Smooth muscle cell (in vitro differentiated cells): ENCODE measurements at regions not wholly inside any gene's neighbourhood (a gene's known extent, or its start where the extent isn't known, plus 50 kb on each side); places are given as distances from the start of the nearest gene placed in this dataset.

Experiments
- DNase-seq: peaks from one replicate; lab custom pipeline; 2025; ENCODE audit not compliant: unreplicated experiment; lab: John Stamatoyannopoulos, UW
- H2AFZ ChIP-seq: fragments of 200-600 bp; sonication (generic); 2 replicates; pipeline ENCODE4 v1.6.0; 2016; ENCODE audit warnings: antibody characterized with exemption, low read depth, mild to moderate bottlenecking
- H3F3A ChIP-seq: fragments of 200-600 bp; sonication (generic); 2 replicates; pipeline ENCODE4 v1.6.0; 2017; ENCODE audit warnings: antibody characterized with exemption, low read depth
- H3K27ac ChIP-seq: fragments of 200-600 bp; sonication (generic); 2 replicates; pipeline ENCODE4 v1.5.1; 2016; ENCODE audit warnings: low read depth, mild to moderate bottlenecking
- H3K27me3 ChIP-seq: fragments of 200-600 bp; sonication (generic); 2 replicates; pipeline ENCODE4 v1.6.1; 2016; ENCODE audit warnings: low read depth, mild to moderate bottlenecking
- H3K36me3 ChIP-seq: fragments of 200-600 bp; sonication (generic); 2 replicates; pipeline ENCODE4 v1.5.1; 2016; ENCODE audit warnings: low read depth
- H3K4me1 ChIP-seq: fragments of 200-600 bp; sonication (generic); 2 replicates; pipeline ENCODE4 v1.5.1; 2016; ENCODE audit warnings: low read depth
- H3K4me2 ChIP-seq: fragments of 200-600 bp; sonication (generic); 2 replicates; pipeline ENCODE4 v1.6.0; 2016; ENCODE audit warnings: mild to moderate bottlenecking
- H3K4me3 ChIP-seq: fragments of 200-600 bp; sonication (generic); 2 replicates; pipeline ENCODE4 v1.5.1; 2016; ENCODE audit warnings: mild to moderate bottlenecking
- H3K79me2 ChIP-seq: fragments of 200-600 bp; sonication (generic); 2 replicates; pipeline ENCODE4 v1.6.0; 2016; ENCODE audit warnings: low read depth, mild to moderate bottlenecking
- H3K9ac ChIP-seq: fragments of 200-600 bp; sonication (generic); 2 replicates; pipeline ENCODE4 v1.6.0; 2016; ENCODE audit warnings: low read depth
- H3K9me3 ChIP-seq: fragments of 200-600 bp; sonication (generic); replicated peaks from 2 replicates; pipeline ENCODE4 v1.5.1; 2016; ENCODE audit warnings: low read depth
- H4K20me1 ChIP-seq: fragments of 200-600 bp; sonication (generic); 2 replicates; pipeline ENCODE4 v1.6.0; 2016; ENCODE audit warnings: low read depth
- CTCF ChIP-seq: fragments of 200-600 bp; sonication (generic); IDR thresholded peaks from 2 replicates; pipeline ENCODE4 v1.5.1; 2017; ENCODE audit warnings: borderline replicate concordance, mild to moderate bottlenecking, antibody characterized with exemption; ENCODE audit not compliant: insufficient read depth, poor library complexity, severe bottlenecking
- WGBS: methylation state at CpG from one replicate; pipeline ENCODE4 v1.1.7; 2016; ENCODE audit warnings: low lambda C conversion rate; 5-methylcytosine and 5-hydroxymethylcytosine counted together

GRCh38 chr12:115636546-115636945 is 640.9 kb downstream of the MED13L start:
- 32% methylated on average over 9 of the region's 9 CpGs for WGBS
- peak overlapping the region; percentile 50 for H3K27ac ChIP-seq
- no peaks in the 10 kb centered on the region for H3K27me3 ChIP-seq
- H3K9me3 ChIP-seq: no peaks in the 10 kb centered on the region
- TF ChIP-seq CTCF: no peak
- H4K20me1 ChIP-seq: no peaks in the 10 kb centered on the region
- H3K4me2 ChIP-seq: peak overlapping the region; percentile 37
- no peaks in the 10 kb centered on the region for H3K36me3 ChIP-seq
- H2AFZ ChIP-seq: peak overlapping the region; percentile 57
- no peak for DNase-seq
- H3K4me1 ChIP-seq: peaks cover 9% of the 10 kb centered on the region
- H3F3A ChIP-seq: peaks cover 9% of the 10 kb centered on the region
- H3K79me2 ChIP-seq: no peaks in the 10 kb centered on the region
- no peak overlapping the region for H3K4me3 ChIP-seq
- H3K9ac ChIP-seq: no peak overlapping the region

GRCh38 chr12:115632308-115632707 is 645.2 kb downstream of the MED13L start:
- H3K79me2 ChIP-seq: no peaks in the 10 kb centered on the region

GRCh38 chr12:115630136-115630535 is 647.4 kb downstream of the MED13L start:
- DNase-seq: no peak
- Histone ChIP-seq H3K27ac (peak overlapping the region; percentile 30), H3K79me2 (no peaks in the 10 kb centered on the region), H3K4me2 (peak overlapping the region; percentile 45), H3K4me3 (no peak overlapping the region), H3K27me3 (no peaks in the 10 kb centered on the region), H3K9ac (no peak overlapping the region), H3K36me3 (no peaks in the 10 kb centered on the region), H3K9me3 (no peaks in the 10 kb centered on the region), H3K4me1 (no peaks in the 10 kb centered on the region), H3F3A (no peaks in the 10 kb centered on the region), H2AFZ (peak overlapping the region; percentile 75), H4K20me1 (no peaks in the 10 kb centered on the region)
- TF ChIP-seq CTCF: no peak
- WGBS: 7% methylated on average over 8 of the region's 8 CpGs

More at GRCh38 chr12:115632308-115632707, 645.2 kb downstream of the MED13L start:
- Histone ChIP-seq H3K4me1 (no peaks in the 10 kb centered on the region), H3K36me3 (no peaks in the 10 kb centered on the region), H3F3A (no peaks in the 10 kb centered on the region), H3K4me2 (no peak overlapping the region), H2AFZ (no peak overlapping the region), H3K27ac (no peak overlapping the region), H3K4me3 (no peak overlapping the region), H4K20me1 (no peaks in the 10 kb centered on the region), H3K27me3 (no peaks in the 10 kb centered on the region), H3K9ac (no peak overlapping the region), H3K9me3 (no peaks in the 10 kb centered on the region)
- TF ChIP-seq CTCF: peak; percentile 14
- DNase-seq: no peak

- H3K36me3 ChIP-seq: no peaks in the 10 kb centered on the region
- H3K79me2 ChIP-seq: no peaks in the 10 kb centered on the region
- no peaks in the 10 kb centered on the region for H3K27me3 ChIP-seq
- no peak for TF ChIP-seq CTCF
- DNase-seq: no peak
- H3F3A ChIP-seq: no peaks in the 10 kb centered on the region
- 87% methylated on average over 3 of the region's 3 CpGs for WGBS
- no peak overlapping the region for H3K4me3 ChIP-seq
- no peak overlapping the region for H3K9ac ChIP-seq
- H3K27ac ChIP-seq: no peak overlapping the region
- H2AFZ ChIP-seq: no peak overlapping the region
- H3K9me3 ChIP-seq: no peaks in the 10 kb centered on the region
- H3K4me2 ChIP-seq: no peak overlapping the region
- H3K4me1 ChIP-seq: peaks cover 5% of the 10 kb centered on the region
- no peaks in the 10 kb centered on the region for H4K20me1 ChIP-seq
These were observed 651.3 kb downstream of the MED13L start for GRCh38 chr12:115626210-115626609.
